ENCODE measurements at regions not wholly inside any gene's neighbourhood (a gene's known extent, or its start where the extent isn't known, plus 50 kb on each side); places are given as distances from the start of the nearest gene placed in this dataset.
"Not testable (repeated sequence)": the region's sequence is repeated elsewhere in the genome, so short reads cannot be mapped to it uniquely, and the experiment has no call there.

DNA sequence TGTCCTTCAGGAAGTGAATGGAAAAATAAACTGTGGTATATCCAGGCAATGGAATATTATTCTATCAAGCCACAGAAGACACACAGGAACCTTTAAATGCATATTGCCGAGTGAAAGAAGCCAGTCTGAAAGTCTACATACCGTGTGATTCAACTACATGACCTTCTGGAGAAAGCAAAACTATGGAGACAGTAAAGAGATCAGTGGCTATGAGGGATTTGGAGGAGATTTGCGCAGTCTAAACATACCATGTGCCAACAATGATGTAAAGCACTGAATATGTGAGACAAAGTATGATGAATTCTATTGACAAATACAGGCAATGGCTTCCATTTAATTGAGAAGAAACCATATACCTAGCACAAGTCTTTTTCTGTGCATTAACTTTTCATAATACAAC is 518.3 kb upstream of the ZNF337 start:
- no peak for DNase-seq

DNA sequence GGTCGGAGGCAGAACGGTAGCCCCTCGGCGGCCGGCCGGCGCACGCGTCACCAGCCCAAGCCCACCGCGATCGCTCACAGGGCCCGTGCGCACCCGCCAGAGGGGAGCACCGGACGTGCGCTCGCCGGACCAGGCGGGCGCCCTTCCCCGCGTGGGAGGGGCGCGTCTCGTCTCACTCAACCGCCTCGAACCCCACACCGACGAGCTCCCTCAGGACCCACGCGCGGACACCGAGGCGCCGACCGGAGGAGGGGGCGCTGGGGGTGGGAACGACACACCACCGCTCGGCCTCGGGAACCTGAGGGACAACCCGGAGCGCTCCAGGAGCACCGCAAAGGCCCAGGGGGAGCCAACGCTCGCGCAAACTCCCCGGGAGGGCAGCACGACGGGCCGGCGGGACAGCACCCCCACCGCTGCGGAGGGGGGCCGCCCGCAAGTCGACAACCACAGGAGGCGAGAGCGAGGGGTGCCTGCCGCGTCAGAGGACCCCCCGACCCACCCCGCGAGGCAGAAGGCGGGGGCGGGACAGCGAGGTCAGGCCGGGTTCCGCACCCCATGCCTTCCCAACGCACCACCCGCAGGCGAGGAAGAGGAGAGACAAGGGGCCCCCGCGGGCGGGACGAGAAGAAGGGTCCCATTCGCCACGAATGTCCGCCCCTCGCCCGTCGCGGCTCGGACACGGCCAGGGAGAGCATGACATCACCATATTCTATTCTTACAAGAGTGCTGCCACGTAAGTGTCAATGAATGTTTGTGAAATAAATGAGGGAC is 512.7 kb upstream of the ZNF337 start:
- DNase-seq = peak; percentile 13 to 20

DNA sequence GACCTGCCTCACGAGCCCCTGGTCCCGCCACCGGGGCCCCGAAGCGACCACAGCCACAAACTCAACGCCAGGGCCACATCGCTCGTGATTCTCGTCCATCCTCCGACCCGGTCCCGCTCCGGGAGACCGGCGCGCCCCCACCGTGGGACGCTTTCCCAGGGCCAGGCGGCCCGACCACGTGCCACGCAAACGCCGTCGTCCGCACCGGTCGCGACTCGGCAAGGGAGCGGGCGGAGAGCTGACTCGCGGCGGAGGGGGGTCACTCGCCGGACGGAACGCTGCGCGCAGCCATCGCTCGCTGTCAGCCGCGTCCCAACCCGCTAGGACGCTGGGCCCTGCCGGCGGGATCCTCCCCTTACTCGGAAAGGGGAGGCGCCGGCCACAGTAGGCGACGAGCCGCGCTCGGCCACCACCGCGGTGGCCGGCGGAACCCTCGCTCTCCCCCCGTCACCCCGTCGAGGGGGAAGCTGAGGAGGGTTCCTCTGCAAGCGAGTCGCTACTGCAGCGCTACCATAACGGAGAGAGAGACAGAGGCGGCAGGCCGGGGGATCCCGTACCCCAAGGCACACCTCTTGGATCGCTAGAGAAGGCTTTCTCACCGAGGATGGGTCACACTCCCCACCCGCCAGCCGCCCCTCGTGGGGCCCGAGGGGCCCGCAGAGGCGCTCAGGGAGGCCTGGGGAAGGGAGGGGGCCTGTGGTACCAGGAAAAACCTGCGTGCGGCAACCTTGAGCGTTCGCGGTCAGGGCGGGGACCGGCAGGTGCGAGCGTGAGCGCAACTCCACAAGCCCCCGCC is 511.8 kb upstream of the ZNF337 start:
- peak; percentile 25 to 44 for DNase-seq

DNA sequence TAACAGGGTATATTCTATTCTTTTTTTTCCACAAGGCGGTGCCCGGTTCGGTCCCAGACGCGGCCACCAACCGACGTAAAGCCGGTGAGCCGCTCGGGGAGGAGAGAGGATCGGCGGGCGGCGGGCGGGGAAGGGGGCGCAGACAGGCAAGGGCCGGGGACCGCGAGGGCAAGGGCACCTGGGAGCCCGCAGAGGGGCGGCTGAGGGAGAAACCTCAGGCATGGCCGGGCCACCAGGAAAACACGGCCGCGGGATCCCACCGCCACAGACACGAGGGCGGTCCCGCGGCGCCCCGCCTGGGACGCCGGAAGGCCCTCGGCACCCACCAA is 511.3 kb upstream of the ZNF337 start:
- DNase-seq = peak; percentile 8 to 22

DNA sequence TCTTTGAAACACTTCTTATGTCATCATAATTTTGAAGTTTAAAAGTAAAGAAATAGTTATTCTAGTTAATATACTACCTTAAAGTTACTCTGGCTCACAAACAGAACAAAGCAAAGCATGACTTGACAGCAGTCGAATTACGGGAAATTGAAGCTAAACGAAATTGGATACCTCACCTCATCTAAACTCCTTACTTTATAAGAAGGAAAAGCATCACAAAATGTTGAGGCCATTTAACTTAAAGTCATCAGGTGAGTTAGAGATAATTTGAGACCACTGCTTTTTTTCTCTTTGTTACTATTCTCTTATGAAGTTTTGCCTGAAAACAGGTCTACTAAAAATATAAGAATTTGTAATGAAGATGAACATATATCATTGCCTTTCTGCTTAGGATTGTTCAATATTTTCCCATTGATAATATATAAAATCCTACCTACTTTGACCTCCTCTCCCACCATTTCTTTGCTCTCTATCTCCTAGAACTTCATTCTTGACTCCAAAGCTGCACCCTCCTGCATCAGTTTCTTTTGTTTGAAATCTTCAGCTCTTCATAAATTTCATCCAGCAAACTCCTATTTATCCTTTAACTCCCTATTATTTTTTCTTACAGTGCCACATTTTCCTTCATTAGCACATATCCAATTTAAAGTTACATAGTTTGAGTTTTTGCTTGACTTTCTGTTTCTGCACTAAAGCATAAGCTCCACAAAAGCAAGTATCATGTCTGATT is 510.7 kb upstream of the ZNF337 start:
- DNase-seq = no peak

DNA sequence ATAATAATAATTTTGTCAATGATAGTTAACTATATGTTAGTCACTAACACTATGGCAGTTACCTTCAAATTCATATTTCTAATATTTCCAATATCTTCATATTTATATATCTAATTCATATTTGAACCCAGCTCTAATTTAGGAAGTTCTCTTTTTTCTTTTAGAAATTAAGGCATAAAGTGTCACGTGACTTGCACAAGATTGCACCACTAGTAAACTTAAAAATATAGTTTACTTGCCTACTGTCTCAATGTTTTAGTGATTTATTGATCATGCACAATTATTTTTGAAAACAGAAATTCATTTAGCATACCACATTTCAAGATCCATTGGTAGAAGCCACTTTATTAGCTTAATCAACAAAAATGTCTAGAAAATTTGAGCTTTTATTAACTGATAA is 508.7 kb upstream of the ZNF337 start:
- no peak for DNase-seq

- DNase-seq = not testable (repeated sequence)
Measured at GRCh38 chr20:26201026-26201425, 504.4 kb upstream of the ZNF337 start.

DNA sequence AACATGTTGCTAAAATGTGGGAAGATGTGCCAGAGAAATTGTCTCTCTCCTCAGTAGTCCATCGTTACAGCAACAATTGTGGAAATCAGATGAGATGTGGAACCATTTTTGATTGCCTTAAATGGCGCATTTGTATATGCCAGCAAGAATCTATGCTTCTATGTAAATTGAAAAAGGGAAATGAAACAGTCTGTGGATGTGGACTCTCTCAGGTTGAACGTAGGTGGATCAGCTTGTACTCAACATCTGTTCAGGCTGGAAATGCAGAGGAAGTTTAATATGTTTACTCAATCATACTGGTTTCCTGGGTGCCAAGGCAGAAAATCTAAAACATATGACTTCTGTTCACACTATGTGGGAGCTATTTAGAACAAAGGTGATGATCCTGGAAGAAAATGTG is 490.7 kb upstream of the ZNF337 start:
- not testable (repeated sequence) for DNase-seq

DNA sequence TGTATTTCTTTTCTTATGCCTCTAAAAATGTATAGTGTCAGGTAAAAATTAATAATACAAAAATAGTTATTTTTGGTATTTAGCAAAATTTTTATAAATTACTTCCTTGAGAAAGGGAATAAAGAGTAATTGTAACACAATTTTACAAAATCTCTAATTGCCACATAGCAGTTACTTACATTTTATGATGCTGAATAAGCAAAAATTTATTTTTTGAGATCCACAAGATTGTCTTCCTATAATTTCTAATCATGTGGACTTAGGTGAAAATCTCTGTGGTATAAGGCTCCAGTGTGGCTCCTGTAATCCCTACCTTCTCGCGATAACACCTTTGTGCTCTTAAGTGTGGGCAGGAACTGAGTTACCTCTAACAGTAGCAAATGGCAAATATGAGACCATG is 487.1 kb upstream of the ZNF337 start:
- DNase-seq = not testable (repeated sequence)

DNA sequence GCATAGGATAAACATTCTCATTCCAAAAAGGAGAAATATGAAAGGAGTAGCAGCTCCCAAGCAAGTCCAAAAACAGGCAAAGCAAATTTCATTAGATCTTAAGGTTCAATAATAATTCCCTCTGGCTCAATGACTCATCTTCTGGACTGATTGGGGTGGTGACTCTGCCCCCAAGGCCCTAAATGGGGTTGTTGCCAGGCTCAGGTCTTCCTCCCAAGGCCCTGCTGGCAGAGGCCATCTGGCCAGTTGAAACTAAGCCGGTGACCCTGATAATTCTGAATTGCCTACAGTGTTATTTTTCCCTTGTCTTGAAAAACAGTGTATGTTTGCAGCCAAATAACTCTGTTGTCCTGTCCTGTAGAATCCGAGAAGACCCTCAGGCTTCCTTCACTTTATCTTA is 484.7 kb upstream of the ZNF337 start:
- not testable (repeated sequence) for DNase-seq

DNA sequence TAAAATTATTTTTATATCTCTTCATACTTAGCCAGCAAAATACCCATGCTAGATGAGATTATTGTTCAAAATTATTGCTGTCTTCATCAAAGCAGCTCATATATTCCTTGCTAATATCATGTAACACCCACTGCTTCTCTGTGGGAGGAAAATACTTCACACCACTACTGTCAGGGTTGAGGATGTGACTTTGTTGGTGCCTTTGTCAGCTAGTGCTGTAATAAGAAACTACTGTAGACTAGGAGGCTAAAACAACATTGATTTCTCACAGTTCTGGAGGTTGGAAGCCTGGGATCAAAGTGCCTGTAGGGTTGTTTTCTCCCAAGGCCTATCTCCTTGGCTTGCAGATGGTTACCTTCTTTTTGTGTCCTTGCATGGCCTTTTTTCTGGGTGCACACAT is 475.2 kb upstream of the ZNF337 start:
- DNase-seq = not testable (repeated sequence)

GRCh38 chr20:26169506-26169905 is 472.9 kb upstream of the ZNF337 start:
- no peak for DNase-seq

DNA sequence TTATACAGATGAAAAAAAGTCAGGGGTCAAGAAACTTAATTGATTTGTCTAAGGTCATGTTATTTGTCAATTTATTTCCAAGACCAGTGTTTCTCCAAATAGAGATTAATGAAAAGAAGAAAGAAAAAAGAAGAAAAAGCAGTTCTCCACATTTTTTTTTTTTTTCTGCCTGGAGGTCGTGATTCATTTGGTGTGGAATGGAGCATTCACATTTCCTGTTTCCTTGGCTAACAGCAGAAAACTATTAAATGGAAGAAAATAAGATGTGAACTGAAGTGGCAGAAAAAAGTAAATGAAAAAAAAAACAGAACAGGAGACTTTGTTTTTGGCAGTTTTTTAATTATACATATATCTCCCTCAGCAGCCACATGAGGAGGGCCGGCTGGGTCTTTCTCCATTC is 470.8 kb upstream of the ZNF337 start:
- DNase-seq = no peak

- DNase-seq = no peak
Measured at GRCh38 chr20:26163890-26164289, 467.2 kb upstream of the ZNF337 start.

DNA sequence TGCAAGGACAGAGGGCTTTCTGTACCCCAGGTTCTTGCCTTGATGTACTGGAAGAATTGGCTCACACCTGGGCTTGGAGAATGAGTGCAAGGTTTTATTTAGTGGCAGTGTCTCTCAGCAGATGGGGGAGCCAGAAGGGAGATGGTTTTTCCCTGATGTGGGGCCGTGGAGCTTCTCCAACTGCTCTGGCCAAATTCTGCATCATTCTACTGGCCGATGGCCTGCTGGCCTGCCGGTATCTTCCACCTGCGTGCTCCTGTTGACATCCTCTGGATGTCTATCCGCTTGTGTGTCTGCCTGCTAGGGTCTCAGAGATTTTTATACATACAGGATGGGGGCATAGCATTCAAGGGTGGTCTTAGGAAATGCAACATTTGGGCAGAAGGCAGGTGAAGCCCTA is 466.5 kb upstream of the ZNF337 start:
- DNase-seq = not testable (repeated sequence)

GRCh38 chr20:26161741-26162140 is 465.1 kb upstream of the ZNF337 start:
- not testable (repeated sequence) for DNase-seq

DNA sequence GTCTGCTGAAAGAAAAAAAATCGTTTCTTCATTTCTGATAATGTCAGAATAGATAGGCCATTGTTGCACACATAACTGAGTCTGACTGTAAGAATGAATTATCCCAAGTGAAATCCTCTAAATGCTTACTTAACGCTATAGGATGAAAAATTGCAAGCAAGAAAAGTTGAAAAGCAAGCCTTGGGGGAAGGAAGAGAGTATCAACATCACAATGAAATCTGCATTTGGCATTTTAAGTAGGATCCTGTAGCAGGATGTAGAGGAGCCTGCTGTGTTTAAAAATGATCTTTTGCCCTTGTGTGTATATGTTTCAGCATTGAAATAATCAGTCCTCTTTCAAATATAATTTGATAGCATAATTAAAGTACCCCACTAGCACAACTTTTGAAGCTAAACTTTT is 464.3 kb upstream of the ZNF337 start:
- not testable (repeated sequence) for DNase-seq

GRCh38 chr20:26154224-26154623 is 457.6 kb upstream of the ZNF337 start:
- DNase-seq = no peak

GRCh38 chr20:26135325-26136110 is 438.9 kb upstream of the ZNF337 start:
- DNase-seq = no peak

- no peak for DNase-seq
Measured at GRCh38 chr20:26134606-26135005, 438.0 kb upstream of the ZNF337 start.

DNA sequence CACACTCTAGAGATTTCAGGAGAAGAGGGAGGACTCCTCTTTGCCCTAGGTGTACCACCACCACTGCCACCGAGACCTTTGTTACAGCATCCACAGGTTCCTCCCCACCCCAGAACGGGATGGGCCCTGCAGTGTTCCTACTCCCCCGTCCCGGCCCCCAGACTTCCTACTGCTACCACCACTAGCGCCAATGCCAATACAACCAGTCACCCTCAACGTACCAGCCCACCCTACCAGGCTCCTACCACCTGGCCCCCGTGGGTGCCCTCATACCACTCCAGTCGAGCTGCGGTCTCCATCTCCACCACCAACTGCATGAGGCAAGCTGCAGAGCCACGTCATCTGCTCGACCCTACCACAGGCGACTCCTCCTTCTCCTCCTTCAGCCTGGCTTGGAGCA is 437.1 kb upstream of the ZNF337 start:
- not testable (repeated sequence) for DNase-seq

- DNase-seq = not testable (repeated sequence)
Measured at GRCh38 chr20:26120920-26121319, 424.3 kb upstream of the ZNF337 start.

DNA sequence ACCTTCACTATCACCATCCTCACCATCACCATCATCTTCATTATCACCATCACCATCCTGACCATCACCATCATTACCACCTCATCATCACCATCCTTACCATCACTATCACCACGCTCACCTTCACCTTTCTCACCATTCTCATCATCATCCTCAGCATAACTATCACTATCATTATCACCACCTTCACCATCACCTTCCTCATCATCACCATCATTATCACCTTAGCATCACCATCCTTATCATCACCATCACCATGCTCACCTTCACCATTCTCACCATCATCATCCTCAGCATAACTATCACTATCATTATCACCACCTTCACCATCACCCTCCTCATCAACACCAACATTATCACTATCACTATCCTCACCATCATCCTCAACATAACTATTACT is 397.8 kb upstream of the ZNF337 start:
- not testable (repeated sequence) for DNase-seq

All from activated CD4-positive, alpha-beta T cell treated with anti-CD3 and anti-CD28 coated beads, Interleukin-2, amount 50 U/mL, for 48 hours (primary cell).